Tibial nerve (tissue), 4 donors: ENCODE measurements at regions not wholly inside any gene's neighbourhood (a gene's known extent, or its start where the extent isn't known, plus 50 kb on each side); places are given as distances from the start of the nearest gene placed in this dataset.

Source experiments
- DNase-seq, 2 donors: peaks; one replicate each; pipeline ENCODE4 v3.0.0-alpha.2; 2019; ENCODE audit warnings: low spot score in 2 of 2
- H3K27ac ChIP-seq, 4 donors: fragments of 200-600 bp; sonication (generic) in 3 of 4; one replicate each; pipeline ENCODE4 v1.5.1; 2017 to 2019; ENCODE audit warnings: mild to moderate bottlenecking in 1 of 4
- H3K27me3 ChIP-seq, 2 donors: fragments of 200-600 bp; sonication (generic) in 1 of 2; one replicate each; pipeline versions ENCODE4 v1.5.1 to v1.6.0; 2017 to 2019
- H3K36me3 ChIP-seq, 3 donors: fragments of 200-600 bp; sonication (generic); one replicate each; pipeline ENCODE4 v1.5.1; 2018 to 2019
- H3K4me1 ChIP-seq, 4 donors: fragments of 200-600 bp; sonication (generic) in 3 of 4; one replicate each; pipeline ENCODE4 v1.5.1; 2017 to 2019
- H3K4me3 ChIP-seq, 4 donors: fragments of 200-600 bp; sonication (generic) in 3 of 4; one replicate each; pipeline ENCODE4 v1.5.1; 2017 to 2019; ENCODE audit warnings: mild to moderate bottlenecking in 1 of 4, moderate library complexity in 1 of 4
- H3K9me3 ChIP-seq, 4 donors: fragments of 200-600 bp; sonication (generic) in 3 of 4; one replicate each; pipeline ENCODE4 v1.5.1; 2017 to 2019
- EP300 ChIP-seq, 2 donors: sonication (generic); formaldehyde crosslinking; IDR thresholded peaks; one replicate each; pipeline ENCODE4 v1.6.1; 2017; ENCODE audit warnings: antibody characterized with exemption in 2 of 2, mild to moderate bottlenecking in 1 of 2
- POLR2A ChIP-seq, 2 donors: fragments of 450-650 bp; IDR thresholded peaks; one replicate each; pipeline ENCODE4 v1.6.1; 2017; ENCODE audit warnings: antibody characterized with exemption in 2 of 2, mild to moderate bottlenecking in 2 of 2, moderate library complexity in 2 of 2
- WGBS, 2 donors: methylation state at CpG; one replicate each; pipeline ENCODE4 v1.1.5; 2018; 5-methylcytosine and 5-hydroxymethylcytosine counted together
- TF ChIP-seq, protein P1 (sequence below), 5 experiments: fragments of 200-600 bp in 3 of 5; fragments of 450-650 bp in 2 of 5; sonication (generic) in 3 of 5; IDR thresholded peaks; one replicate each; pipeline ENCODE4 v1.5.1; 2016 to 2019; ENCODE audit warnings: antibody characterized with exemption in 5 of 5, mild to moderate bottlenecking in 3 of 5, moderate library complexity in 2 of 5

DNA sequence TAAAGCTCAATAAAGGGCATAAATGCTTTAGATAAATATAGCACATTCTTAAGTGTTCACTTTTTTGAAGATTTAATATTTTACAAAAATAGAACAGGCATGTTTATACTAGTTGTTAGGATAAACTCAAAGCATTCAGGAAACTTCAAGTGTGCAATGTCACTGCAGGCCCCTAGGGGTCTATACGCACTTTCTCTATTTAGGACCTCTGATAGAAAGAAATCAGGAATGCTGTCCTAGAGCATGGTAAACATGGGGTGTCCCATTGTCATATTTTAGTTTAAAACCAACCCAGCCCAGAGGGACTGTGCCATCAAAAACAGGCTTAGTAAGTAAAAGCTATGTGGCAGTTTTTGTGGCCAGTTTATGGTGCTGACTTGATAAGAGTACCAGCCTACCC, 102.2 kb downstream of the BARHL2 start:
- no peak overlapping the region for H3K4me3 ChIP-seq
- TF ChIP-seq, protein P1, sequence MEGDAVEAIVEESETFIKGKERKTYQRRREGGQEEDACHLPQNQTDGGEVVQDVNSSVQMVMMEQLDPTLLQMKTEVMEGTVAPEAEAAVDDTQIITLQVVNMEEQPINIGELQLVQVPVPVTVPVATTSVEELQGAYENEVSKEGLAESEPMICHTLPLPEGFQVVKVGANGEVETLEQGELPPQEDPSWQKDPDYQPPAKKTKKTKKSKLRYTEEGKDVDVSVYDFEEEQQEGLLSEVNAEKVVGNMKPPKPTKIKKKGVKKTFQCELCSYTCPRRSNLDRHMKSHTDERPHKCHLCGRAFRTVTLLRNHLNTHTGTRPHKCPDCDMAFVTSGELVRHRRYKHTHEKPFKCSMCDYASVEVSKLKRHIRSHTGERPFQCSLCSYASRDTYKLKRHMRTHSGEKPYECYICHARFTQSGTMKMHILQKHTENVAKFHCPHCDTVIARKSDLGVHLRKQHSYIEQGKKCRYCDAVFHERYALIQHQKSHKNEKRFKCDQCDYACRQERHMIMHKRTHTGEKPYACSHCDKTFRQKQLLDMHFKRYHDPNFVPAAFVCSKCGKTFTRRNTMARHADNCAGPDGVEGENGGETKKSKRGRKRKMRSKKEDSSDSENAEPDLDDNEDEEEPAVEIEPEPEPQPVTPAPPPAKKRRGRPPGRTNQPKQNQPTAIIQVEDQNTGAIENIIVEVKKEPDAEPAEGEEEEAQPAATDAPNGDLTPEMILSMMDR (IDR thresholded peaks at IDR 0.05) = peak in 1 of 5 experiments; percentile 11
- TF ChIP-seq EP300 (IDR thresholded peaks at IDR 0.05) = no peak
- WGBS, 2 donors = 81 to 86% methylated on average over 1 of the region's 1 CpG
- H3K27ac ChIP-seq = no peak overlapping the region
- H3K36me3 ChIP-seq = no peaks in the 10 kb centered on the region
- no peak for DNase-seq
- no peaks in the 10 kb centered on the region for H3K9me3 ChIP-seq
- no peaks in the 10 kb centered on the region for H3K4me1 ChIP-seq
- no peaks in the 10 kb centered on the region for H3K27me3 ChIP-seq

DNA sequence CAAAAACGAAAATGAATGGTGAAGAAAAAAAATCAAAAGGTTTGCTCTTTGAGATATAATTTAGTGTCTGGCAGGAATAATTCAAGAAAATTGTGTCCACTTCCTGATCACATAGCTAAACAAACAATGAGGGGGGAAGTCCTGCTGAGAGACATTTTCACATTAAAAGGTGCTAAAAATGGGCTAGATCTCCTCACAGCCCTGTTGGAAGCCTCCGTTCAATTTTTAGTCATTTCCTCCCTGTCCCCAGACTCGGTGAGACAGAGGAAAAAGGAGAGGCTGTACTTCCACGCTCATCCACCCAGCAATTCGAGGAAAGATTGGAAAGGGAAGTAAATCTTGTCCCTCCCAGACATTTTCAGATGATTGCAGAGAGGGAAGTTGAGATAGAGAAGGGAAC, 103.7 kb downstream of the BARHL2 start:
- Histone ChIP-seq H3K4me3 (no peak overlapping the region), H3K27me3 (no peaks in the 10 kb centered on the region), H3K9me3 (no peaks in the 10 kb centered on the region), H3K27ac (no peak overlapping the region), H3K4me1 (no peaks in the 10 kb centered on the region), H3K36me3 (no peaks in the 10 kb centered on the region)
- no peak for DNase-seq
- 34 to 40% methylated on average over 5 of the region's 5 CpGs for WGBS, 2 donors
- TF ChIP-seq POLR2A (IDR thresholded peaks at IDR 0.05) (no peak), EP300 (IDR thresholded peaks at IDR 0.05) (no peak)
- TF ChIP-seq, protein P1 (IDR thresholded peaks at IDR 0.05) = no peak

DNA sequence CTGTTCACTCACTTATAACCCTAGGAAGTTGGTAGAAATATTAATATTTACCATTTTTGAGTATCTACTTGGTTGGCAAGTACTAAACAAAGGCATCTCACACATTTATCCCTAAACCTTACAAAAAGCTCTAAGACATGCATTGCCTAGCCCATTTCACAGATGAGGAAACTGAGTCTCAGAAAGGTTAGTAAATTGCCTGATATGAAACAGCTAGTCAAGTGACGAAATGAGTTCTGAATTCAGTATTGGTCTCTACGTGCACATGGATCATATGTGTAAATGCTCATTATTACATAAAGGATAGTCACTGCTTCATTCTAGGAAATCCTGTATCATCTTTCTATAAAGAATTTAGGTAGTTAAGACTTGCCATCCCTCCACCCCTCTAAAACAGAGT, 105.1 kb downstream of the BARHL2 start:
- TF ChIP-seq POLR2A (IDR thresholded peaks at IDR 0.05) (no peak), EP300 (IDR thresholded peaks at IDR 0.05) (no peak)
- TF ChIP-seq, protein P1 (IDR thresholded peaks at IDR 0.05) = no peak
- WGBS, 2 donors = 93% methylated on average over 2 of the region's 2 CpGs
- Histone ChIP-seq H3K27ac (no peak overlapping the region), H3K4me1 (no peaks in the 10 kb centered on the region), H3K27me3 (no peaks in the 10 kb centered on the region), H3K9me3 (no peaks in the 10 kb centered on the region), H3K4me3 (no peak overlapping the region), H3K36me3 (no peaks in the 10 kb centered on the region)
- DNase-seq = no peak

DNA sequence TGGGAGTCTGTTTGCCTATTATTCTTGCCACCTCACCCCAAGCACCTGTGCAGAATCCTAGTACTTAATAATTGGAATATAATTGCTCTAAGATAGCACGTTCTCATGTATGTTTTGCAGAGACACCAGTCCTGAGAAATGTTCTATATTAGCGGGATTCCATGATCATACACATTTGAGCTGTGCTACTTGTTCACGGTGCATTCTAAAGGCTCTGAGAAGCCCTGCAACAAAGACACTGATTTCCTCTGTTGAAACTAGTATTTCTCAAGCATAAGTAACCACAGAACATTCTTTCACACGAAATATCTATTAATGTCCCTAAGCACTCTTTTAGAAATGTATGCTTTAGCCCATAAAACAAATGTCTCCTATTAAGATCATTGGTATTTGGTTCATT, 109.4 kb downstream of the BARHL2 start:
- 84 to 88% methylated on average over 4 of the region's 4 CpGs for WGBS, 2 donors
- no peaks in the 10 kb centered on the region for H3K27me3 ChIP-seq
- H3K36me3 ChIP-seq = no peaks in the 10 kb centered on the region
- no peaks in the 10 kb centered on the region for H3K9me3 ChIP-seq
- DNase-seq = no peak
- no peak overlapping the region for H3K4me3 ChIP-seq
- H3K27ac ChIP-seq = no peak overlapping the region
- H3K4me1 ChIP-seq = no peaks in the 10 kb centered on the region
- TF ChIP-seq, protein P1 (IDR thresholded peaks at IDR 0.05) = no peak
- no peak for TF ChIP-seq POLR2A (IDR thresholded peaks at IDR 0.05)

DNA sequence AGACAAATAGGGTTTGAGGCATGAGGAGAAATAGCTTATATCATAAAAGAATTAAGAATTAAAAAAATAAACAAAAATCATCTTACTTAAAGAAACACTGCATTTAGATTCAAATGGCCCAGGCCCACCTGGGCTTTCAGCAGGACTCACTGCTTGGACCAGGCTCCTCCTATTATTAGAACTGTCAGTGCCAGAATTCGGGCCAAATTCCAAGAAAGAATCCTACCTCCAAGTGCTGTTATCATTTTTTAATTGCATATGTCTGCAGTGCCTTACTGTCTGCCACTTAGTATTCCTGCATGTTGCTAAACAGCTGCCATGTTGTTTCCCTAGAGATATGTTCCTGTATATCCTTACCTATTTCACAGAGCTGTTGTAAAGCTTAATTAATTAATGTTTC, 112.0 kb downstream of the BARHL2 start:
- H3K4me1 ChIP-seq = no peaks in the 10 kb centered on the region
- WGBS, 2 donors = 57 to 78% methylated on average over 1 of the region's 1 CpG
- H3K9me3 ChIP-seq = peaks cover 0 to 10% (median 0%) of the 10 kb centered on the region in 4 donors
- no peak overlapping the region for H3K4me3 ChIP-seq
- TF ChIP-seq POLR2A (IDR thresholded peaks at IDR 0.05) (no peak), EP300 (IDR thresholded peaks at IDR 0.05) (no peak)
- TF ChIP-seq, protein P1 (IDR thresholded peaks at IDR 0.05) = no peak
- DNase-seq = no peak
- H3K36me3 ChIP-seq = no peaks in the 10 kb centered on the region
- no peak overlapping the region for H3K27ac ChIP-seq
- H3K27me3 ChIP-seq = no peaks in the 10 kb centered on the region
